Suprapubic skin (tissue), 4 donors: ENCODE measurements at regions not wholly inside any gene's neighbourhood (a gene's known extent, or its start where the extent isn't known, plus 50 kb on each side); places are given as distances from the start of the nearest gene placed in this dataset.

ENCODE experiments used
- EP300 ChIP-seq: sonication (generic); formaldehyde crosslinking; IDR thresholded peaks from one replicate; pipeline ENCODE4 v1.6.1; 2017; ENCODE audit warnings: antibody characterized with exemption
- POLR2A ChIP-seq, 2 donors: fragments of 450-650 bp; IDR thresholded peaks; one replicate each; pipeline ENCODE4 v1.6.1; 2017; ENCODE audit warnings: antibody characterized with exemption in 2 of 2, mild to moderate bottlenecking in 2 of 2, moderate library complexity in 2 of 2
- POLR2AphosphoS5 ChIP-seq, 3 donors: sonication (generic); formaldehyde crosslinking; IDR thresholded peaks; one replicate each; pipeline ENCODE4 v1.6.1; 2017; ENCODE audit warnings: antibody characterized with exemption in 3 of 3
- TF ChIP-seq, protein P1 (sequence below), 2 donors: fragments of 200-600 bp in 1 of 2; fragments of 450-650 bp in 1 of 2; sonication (generic) in 1 of 2; IDR thresholded peaks; one replicate each; pipeline ENCODE4 v1.5.1; 2016 to 2019; ENCODE audit warnings: antibody characterized with exemption in 2 of 2, mild to moderate bottlenecking in 1 of 2, moderate library complexity in 1 of 2

DNA sequence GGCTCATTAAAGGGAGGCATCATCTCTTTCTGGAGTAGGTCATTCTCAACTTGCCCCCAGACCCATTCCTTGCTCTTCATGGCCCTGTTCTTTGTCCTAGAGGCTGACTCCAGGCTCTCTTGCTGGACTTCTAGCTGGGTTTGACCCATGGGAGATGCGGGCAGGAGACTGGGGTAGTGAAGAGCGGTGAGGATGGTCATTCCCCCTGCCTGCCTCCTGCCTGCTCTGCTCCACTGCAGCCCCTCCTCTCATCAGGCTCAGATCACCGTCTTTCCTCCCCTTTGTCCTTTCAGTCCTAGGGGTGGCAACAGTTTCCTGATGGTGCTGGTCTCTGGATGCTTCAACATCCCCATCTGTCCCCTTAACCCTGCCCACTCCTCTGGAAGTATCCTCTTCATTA is 170.9 kb downstream of the ABHD5 start:
- TF ChIP-seq POLR2A (IDR thresholded peaks at IDR 0.05), result no peak
- no peak for TF ChIP-seq POLR2AphosphoS5 (IDR thresholded peaks at IDR 0.05)
- TF ChIP-seq, protein P1, sequence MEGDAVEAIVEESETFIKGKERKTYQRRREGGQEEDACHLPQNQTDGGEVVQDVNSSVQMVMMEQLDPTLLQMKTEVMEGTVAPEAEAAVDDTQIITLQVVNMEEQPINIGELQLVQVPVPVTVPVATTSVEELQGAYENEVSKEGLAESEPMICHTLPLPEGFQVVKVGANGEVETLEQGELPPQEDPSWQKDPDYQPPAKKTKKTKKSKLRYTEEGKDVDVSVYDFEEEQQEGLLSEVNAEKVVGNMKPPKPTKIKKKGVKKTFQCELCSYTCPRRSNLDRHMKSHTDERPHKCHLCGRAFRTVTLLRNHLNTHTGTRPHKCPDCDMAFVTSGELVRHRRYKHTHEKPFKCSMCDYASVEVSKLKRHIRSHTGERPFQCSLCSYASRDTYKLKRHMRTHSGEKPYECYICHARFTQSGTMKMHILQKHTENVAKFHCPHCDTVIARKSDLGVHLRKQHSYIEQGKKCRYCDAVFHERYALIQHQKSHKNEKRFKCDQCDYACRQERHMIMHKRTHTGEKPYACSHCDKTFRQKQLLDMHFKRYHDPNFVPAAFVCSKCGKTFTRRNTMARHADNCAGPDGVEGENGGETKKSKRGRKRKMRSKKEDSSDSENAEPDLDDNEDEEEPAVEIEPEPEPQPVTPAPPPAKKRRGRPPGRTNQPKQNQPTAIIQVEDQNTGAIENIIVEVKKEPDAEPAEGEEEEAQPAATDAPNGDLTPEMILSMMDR (IDR thresholded peaks at IDR 0.05), result no peak
- TF ChIP-seq EP300, result no peak
